Neutrophil (primary cell): ENCODE measurements at regions not wholly inside any gene's neighbourhood (a gene's known extent, or its start where the extent isn't known, plus 50 kb on each side); places are given as distances from the start of the nearest gene placed in this dataset.

Source experiments
- H3K27ac ChIP-seq: fragments of 200-600 bp; sonication (generic); 2 replicates; pipeline ENCODE4 v1.5.1; 2016; ENCODE audit warnings: mild to moderate bottlenecking, moderate library complexity
- H3K27me3 ChIP-seq: fragments of 200-600 bp; sonication (generic); 2 replicates; pipeline ENCODE4 v1.6.0; 2016; ENCODE audit warnings: mild to moderate bottlenecking
- H3K36me3 ChIP-seq: fragments of 200-600 bp; sonication (generic); 2 replicates; pipeline ENCODE4 v1.5.1; 2017
- H3K4me1 ChIP-seq, 2 experiments: fragments of 200-600 bp in 1 of 2; sonication (generic) in 1 of 2; 1 replicate in 1 of 2; 2 replicates in 1 of 2; pipeline versions ENCODE4 v1.5.1 to v1.6.1; 2013 to 2016; ENCODE audit warnings: low read depth in 1 of 2, low read length in 1 of 2, mild to moderate bottlenecking in 1 of 2, moderate library complexity in 1 of 2; ENCODE audit not compliant: control insufficient read depth in 1 of 2, insufficient read depth in 1 of 2
- H3K4me3 ChIP-seq, 2 experiments: fragments of 200-600 bp in 1 of 2; sonication (generic) in 1 of 2; 1 replicate in 1 of 2; 2 replicates in 1 of 2; pipeline ENCODE4 v1.5.1; 2013 to 2016; ENCODE audit warnings: low read depth in 1 of 2, low read length in 1 of 2, mild to moderate bottlenecking in 1 of 2, moderate library complexity in 1 of 2
- H3K9me3 ChIP-seq: fragments of 200-600 bp; sonication (generic); 2 replicates; pipeline ENCODE4 v1.5.1; 2016
- CTCF ChIP-seq: fragments of 200-600 bp; sonication (generic); IDR thresholded peaks from 2 replicates; pipeline ENCODE4 v1.5.1; 2016; ENCODE audit warnings: antibody characterized with exemption

GRCh38 chr3:13201851-13202250 lies 128.6 kb upstream of the IQSEC1 start:
- no peaks in the 10 kb centered on the region for H3K9me3 ChIP-seq
- no peak overlapping the region for H3K4me3 ChIP-seq
- no peak overlapping the region for H3K27ac ChIP-seq
- H3K4me1 ChIP-seq, result peaks cover 6 to 8% of the 10 kb centered on the region in 2 experiments
- no peak for TF ChIP-seq CTCF
- H3K27me3 ChIP-seq, result peaks cover 76% of the 10 kb centered on the region
- no peaks in the 10 kb centered on the region for H3K36me3 ChIP-seq

GRCh38 chr3:13200946-13201345 lies 127.7 kb upstream of the IQSEC1 start:
- H3K4me3 ChIP-seq, result no peak overlapping the region

GRCh38 chr3:13200465-13200864 lies 127.2 kb upstream of the IQSEC1 start:
- peaks cover 62% of the 10 kb centered on the region for H3K27me3 ChIP-seq
- no peak for TF ChIP-seq CTCF

More at GRCh38 chr3:13200946-13201345, 127.7 kb upstream of the IQSEC1 start:
- Histone ChIP-seq H3K9me3 (no peaks in the 10 kb centered on the region), H3K36me3 (no peaks in the 10 kb centered on the region), H3K4me1 (peaks cover 15 to 17% of the 10 kb centered on the region in 2 experiments), H3K27ac (no peak overlapping the region), H3K27me3 (peaks cover 67% of the 10 kb centered on the region)
- no peak for TF ChIP-seq CTCF

GRCh38 chr3:13199899-13200451 lies 126.7 kb upstream of the IQSEC1 start:
- H3K27me3 ChIP-seq, result peaks cover 57% of the 10 kb centered on the region
- H3K27ac ChIP-seq, result no peak overlapping the region
- H3K36me3 ChIP-seq, result no peaks in the 10 kb centered on the region
- no peaks in the 10 kb centered on the region for H3K9me3 ChIP-seq
- H3K4me3 ChIP-seq, result no peak overlapping the region
- H3K4me1 ChIP-seq, result peaks cover 24 to 27% of the 10 kb centered on the region in 2 experiments
- no peak for TF ChIP-seq CTCF

More at GRCh38 chr3:13200465-13200864, 127.2 kb upstream of the IQSEC1 start:
- no peaks in the 10 kb centered on the region for H3K36me3 ChIP-seq
- H3K27ac ChIP-seq, result no peak overlapping the region
- peaks cover 20 to 22% of the 10 kb centered on the region in 2 experiments for H3K4me1 ChIP-seq
- H3K4me3 ChIP-seq, result no peak overlapping the region
- no peaks in the 10 kb centered on the region for H3K9me3 ChIP-seq

- H3K27ac ChIP-seq, result no peak overlapping the region
- H3K4me1 ChIP-seq, result peaks cover 32 to 34% of the 10 kb centered on the region in 2 experiments
- H3K36me3 ChIP-seq, result no peaks in the 10 kb centered on the region
- H3K9me3 ChIP-seq, result no peaks in the 10 kb centered on the region
- H3K4me3 ChIP-seq, result no peak overlapping the region
- TF ChIP-seq CTCF, result no peak
- peaks cover 49% of the 10 kb centered on the region for H3K27me3 ChIP-seq
These were observed 126.0 kb upstream of the IQSEC1 start for GRCh38 chr3:13199006-13199776.
